ENCODE measurements at regions not wholly inside any gene's neighbourhood (a gene's known extent, or its start where the extent isn't known, plus 50 kb on each side); places are given as distances from the start of the nearest gene placed in this dataset.

GRCh38 chr1:116286541-116286971 is 86.5 kb upstream of the ATP1A1 start:
- H3K27ac ChIP-seq (ENCODE audit: insufficient read length, low read depth, low read length): no peak overlapping the region
- H2BK120ac ChIP-seq (ENCODE audit: low read depth, low read length, poor library complexity, severe bottlenecking): no peak overlapping the region
- no peak overlapping the region for H4K91ac ChIP-seq (ENCODE audit: insufficient read length, low read depth, low read length)
- no peak overlapping the region for H4K5ac ChIP-seq (ENCODE audit: insufficient read length, low read depth, low read length)
- H3K4me1 Mint-ChIP-seq: 0 out of 4 replicates have a peak, but pooled peaks cover 0 to 2% of the 10 kb centered on the region in 2 experiments
- no peaks in the 10 kb centered on the region for H3K4me1 ChIP-seq (ENCODE audit: insufficient read depth, low read length)
- H3K79me2 ChIP-seq (ENCODE audit: insufficient read depth, low read length): no peaks in the 10 kb centered on the region
- H2AFZ ChIP-seq (ENCODE audit: low read length): no peak overlapping the region
- no peak for DNase-seq
- H4K20me1 ChIP-seq (ENCODE audit: control insufficient read depth, insufficient read depth, insufficient read length): no peaks in the 10 kb centered on the region
- no peak overlapping the region for H2BK5ac ChIP-seq (ENCODE audit: insufficient read length, low read length)
- H3K27ac Mint-ChIP-seq: no peak overlapping the region
- no peak overlapping the region for H3K9ac ChIP-seq (ENCODE audit: extremely low read depth, insufficient read length, low read length)
- no peak overlapping the region for H3K4me3 Mint-ChIP-seq
- no peak overlapping the region for H3T11ph ChIP-seq (ENCODE audit: low read length)
- no peak overlapping the region for H3K18ac ChIP-seq (ENCODE audit: insufficient read length, low read depth, low read length)
- no peak overlapping the region for H2AK5ac ChIP-seq (ENCODE audit: insufficient read length, low read length)
- H3K79me1 ChIP-seq (ENCODE audit: insufficient read depth, low read depth, low read length, poor library complexity, severe bottlenecking): no peaks in the 10 kb centered on the region
- H4K8ac ChIP-seq (replicated peaks; ENCODE audit: insufficient read length, low read depth, low read length): no peak overlapping the region
- peaks cover 3 to 8% of the 10 kb centered on the region in 2 experiments; a peak in 3 of 5 replicates for H3K9me3 Mint-ChIP-seq
- H2BK20ac ChIP-seq (ENCODE audit: low read depth, low read length, poor library complexity, severe bottlenecking): no peak overlapping the region
- no peak for TF ChIP-seq CTCF (conservative IDR thresholded peaks at IDR 0.05)
- no peaks in the 10 kb centered on the region for H3K27me3 ChIP-seq (ENCODE audit: insufficient read depth, low read length)
- H3K4me2 ChIP-seq (ENCODE audit: insufficient read depth, insufficient read length, low read length): no peak overlapping the region
- H3K23ac ChIP-seq (ENCODE audit: insufficient read length, low read depth, low read length): no peak overlapping the region
- no peak overlapping the region for H3K56ac ChIP-seq (ENCODE audit: insufficient read length, low read depth, low read length)
- no peaks in the 10 kb centered on the region for H3K9me3 ChIP-seq (ENCODE audit: control insufficient read depth, low read depth, low read length)
- H3K36me3 Mint-ChIP-seq (ENCODE audit: insufficient read depth in 1 of 3, low read depth in 3 of 3): no peaks in the 10 kb centered on the region; a peak in 2 of 7 replicates
- H2BK15ac ChIP-seq (ENCODE audit: low read depth, low read length): no peak overlapping the region
- H3K23me2 ChIP-seq (ENCODE audit: insufficient read length, low read depth, low read length, poor library complexity, severe bottlenecking): no peaks in the 10 kb centered on the region
- no CpG with 5 or more reads among the region's 1 CpG for WGBS (ENCODE audit: extremely low coverage, insufficient read length, low lambda C conversion rate)
- no peak overlapping the region for H3K4ac ChIP-seq (ENCODE audit: low read depth, low read length)
- no peak overlapping the region for H3K14ac ChIP-seq (ENCODE audit: insufficient read depth, low read length)
- peaks cover 2% of the 10 kb centered on the region; the same call in 1 of the 2 replicates for H3K27me3 Mint-ChIP-seq (ENCODE audit: low read depth)
- no peak overlapping the region for H2BK12ac ChIP-seq (ENCODE audit: insufficient read length, low read depth, low read length)
